ENCODE measurements at regions not wholly inside any gene's neighbourhood (a gene's known extent, or its start where the extent isn't known, plus 50 kb on each side); places are given as distances from the start of the nearest gene placed in this dataset.

- TF ChIP-seq POLR2A (IDR thresholded peaks at IDR 0.05; ENCODE audit: low read depth, low read length) (no peak), POLR2AphosphoS5 (IDR thresholded peaks at IDR 0.05; ENCODE audit: low read depth, low read length) (no peak), SPI1 (IDR thresholded peaks at IDR 0.05; ENCODE audit: low read depth, low read length) (no peak), TAF1 (IDR thresholded peaks at IDR 0.05; ENCODE audit: low read depth, low read length) (no peak)
Observed at GRCh38 chr1:73784026-73784425, 413.9 kb downstream of the LRRIQ3 start.
